ENCODE measurements at regions not wholly inside any gene's neighbourhood (a gene's known extent, or its start where the extent isn't known, plus 50 kb on each side); places are given as distances from the start of the nearest gene placed in this dataset.

DNA sequence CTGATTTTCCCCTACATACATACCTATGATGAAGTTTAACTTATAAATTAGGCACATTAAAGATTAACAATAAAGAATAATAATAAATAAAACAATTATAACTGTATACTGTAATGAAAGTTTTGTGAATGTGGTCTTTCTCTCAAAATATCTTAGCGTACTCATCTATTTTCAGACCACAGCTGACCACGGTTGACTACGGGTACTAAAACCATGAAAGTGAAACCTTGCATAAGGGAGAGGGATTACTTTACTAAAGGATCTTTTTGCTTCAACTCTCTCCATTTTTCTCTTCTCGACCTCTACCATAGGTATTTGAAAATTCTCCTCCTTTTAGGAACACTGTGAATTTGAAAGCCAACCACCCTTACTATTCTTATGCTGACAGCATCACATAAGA lies 475.5 kb downstream of the CETN3 start:
- in situ Hi-C loops (cut with HindIII; ENCODE audit: low pct_unique_long_range_greater_than_20kb, low sequenced_read_pairs): no loop called here
- DNase-seq (ENCODE audit: low read depth, low spot score): no peak

DNA sequence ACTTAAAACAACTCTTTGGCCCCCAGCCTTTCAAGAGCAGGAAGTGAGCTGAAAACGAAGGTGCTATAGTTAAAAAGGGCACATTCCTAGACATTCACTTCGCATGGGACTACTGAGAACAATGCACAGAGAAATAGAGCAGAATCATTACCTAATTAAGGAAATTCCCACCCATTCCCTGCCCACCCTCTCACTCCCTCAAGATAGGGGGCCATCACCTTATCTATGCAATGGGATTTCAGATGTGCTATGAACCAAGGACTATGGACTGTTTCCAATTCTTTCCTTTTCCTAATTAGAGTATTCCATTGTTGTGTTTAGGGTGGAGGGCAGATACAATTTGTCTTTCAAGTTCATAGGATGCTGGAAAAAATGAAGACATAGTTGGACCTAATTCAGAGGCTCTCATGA lies 476.8 kb downstream of the CETN3 start:
- DNase-seq (ENCODE audit: low read depth, low spot score): no peak
- in situ Hi-C loops (cut with HindIII; ENCODE audit: low pct_unique_long_range_greater_than_20kb, low sequenced_read_pairs): no loop called here

DNA sequence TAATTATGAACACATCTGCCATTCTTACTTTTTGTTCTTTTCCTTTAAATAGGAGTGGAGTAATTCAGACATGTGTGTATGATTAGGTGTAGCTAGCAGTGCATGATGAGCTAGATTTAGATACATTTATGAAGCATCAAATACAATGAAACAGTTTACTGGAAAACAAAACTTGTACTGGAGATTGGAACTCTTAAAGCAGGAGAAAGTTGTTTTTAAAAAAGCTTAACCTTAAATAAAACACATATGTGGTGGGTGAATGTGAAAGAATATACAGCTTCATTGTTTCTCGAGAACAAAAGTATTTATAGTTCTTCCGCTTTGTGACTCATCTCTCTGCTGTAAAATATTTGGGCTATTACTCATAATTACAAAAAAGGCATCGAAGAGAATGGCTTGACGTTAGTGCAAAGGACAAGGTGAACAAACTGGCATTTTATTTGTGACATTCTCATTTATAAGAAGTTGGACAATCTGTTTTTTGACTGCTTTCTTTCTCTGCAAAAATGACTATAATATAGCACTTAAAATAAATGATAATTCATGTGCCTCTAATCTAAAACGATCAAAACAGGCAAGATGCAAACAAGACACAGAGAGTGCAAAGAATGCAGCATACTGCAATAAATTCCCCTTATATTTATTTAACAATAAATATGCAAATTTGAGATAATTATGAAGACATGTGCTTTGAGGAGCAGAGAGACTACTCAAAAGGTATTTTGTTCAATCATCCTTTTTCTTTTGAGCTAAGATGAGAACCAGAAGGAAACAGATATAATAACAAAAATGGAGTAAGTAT lies 478.8 kb downstream of the CETN3 start:
- in situ Hi-C loops (cut with HindIII; ENCODE audit: low pct_unique_long_range_greater_than_20kb, low sequenced_read_pairs): no loop called here
- DNase-seq (ENCODE audit: low read depth, low spot score): peak; percentile 70

DNA sequence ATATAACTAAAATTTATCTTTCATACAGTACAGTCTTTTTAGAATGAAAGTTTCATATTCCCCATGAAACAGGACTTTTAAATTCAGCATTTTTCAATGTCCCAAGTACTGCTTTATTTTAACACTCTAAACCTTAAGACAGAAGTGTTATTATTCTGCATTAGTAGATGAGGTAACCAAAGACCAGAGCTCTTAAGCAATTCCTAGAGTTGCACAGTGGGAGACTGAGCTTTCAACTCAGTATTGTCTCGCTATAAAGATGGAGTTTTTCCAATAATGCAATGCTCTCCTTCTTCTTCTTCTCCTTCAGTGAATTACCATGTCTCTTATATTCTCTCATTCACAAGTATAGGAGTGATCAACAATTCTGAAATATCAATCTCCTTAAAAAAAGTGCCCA lies 479.7 kb downstream of the CETN3 start:
- in situ Hi-C loops (cut with HindIII; ENCODE audit: low pct_unique_long_range_greater_than_20kb, low sequenced_read_pairs): no loop called here
- DNase-seq (ENCODE audit: low read depth, low spot score): peak; percentile 26

DNA sequence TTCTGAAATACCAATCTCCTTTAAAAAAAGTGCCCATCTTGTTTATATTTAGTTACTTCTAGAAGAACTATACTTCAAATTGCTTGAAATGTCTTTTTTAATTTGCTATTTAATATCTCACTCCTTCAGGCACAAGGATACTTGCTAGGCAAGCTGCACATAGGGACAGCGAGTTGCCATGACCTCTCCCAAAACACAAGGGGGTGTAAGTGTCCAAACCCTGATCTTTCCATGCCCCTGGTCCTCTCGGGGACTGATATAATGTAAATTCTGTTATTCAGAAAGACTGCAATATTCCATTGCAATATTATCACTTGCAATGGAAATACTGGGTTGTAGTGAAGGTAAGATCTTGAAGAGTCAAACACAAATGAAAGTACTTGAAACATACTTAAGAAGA lies 480.4 kb downstream of the CETN3 start:
- peak; percentile 52 for DNase-seq (ENCODE audit: low read depth, low spot score)
- in situ Hi-C loops (cut with HindIII; ENCODE audit: low pct_unique_long_range_greater_than_20kb, low sequenced_read_pairs): no loop called here

DNA sequence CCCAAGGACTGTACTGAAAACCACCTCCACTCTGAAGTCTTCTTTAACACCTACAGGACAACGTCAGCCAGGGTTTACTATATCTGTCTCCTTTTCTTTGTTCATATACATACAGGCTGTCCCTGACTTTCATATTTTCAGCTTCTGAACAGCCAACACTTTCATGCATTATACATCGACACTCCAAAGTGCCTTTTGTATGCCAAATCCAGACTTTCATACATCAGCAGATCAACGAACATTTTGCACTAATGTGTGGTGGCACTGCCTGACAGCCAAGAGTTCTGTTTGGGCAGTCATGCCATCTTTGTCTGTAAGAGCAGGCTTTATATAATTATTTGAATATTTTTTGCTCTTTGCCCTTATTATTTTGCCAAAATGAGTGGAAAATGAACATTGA lies 487.4 kb downstream of the CETN3 start:
- in situ Hi-C loops (cut with HindIII; ENCODE audit: low pct_unique_long_range_greater_than_20kb, low sequenced_read_pairs): no loop called here
- DNase-seq (ENCODE audit: low read depth, low spot score): no peak

DNA sequence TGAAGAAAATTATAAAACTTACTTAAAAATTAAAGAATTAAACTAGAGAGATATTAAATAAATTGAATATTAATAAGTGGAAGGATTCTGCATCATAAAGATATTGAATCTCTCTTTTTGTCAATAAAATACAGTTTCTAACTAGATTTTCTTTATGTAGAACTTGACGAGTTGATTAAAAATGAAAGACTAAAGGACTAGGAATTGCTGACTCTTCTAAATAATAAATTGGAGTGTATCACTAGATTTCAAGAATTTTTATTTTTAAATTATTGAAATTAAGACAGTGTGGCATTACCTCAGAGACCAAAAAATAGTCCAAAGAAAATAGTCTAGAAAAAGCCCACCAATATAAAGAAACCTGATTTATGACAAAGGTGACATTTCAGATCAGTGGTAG lies 492.4 kb downstream of the CETN3 start:
- in situ Hi-C loops (cut with HindIII; ENCODE audit: low pct_unique_long_range_greater_than_20kb, low sequenced_read_pairs): no loop called here
- no peak for DNase-seq (ENCODE audit: low read depth, low spot score)

DNA sequence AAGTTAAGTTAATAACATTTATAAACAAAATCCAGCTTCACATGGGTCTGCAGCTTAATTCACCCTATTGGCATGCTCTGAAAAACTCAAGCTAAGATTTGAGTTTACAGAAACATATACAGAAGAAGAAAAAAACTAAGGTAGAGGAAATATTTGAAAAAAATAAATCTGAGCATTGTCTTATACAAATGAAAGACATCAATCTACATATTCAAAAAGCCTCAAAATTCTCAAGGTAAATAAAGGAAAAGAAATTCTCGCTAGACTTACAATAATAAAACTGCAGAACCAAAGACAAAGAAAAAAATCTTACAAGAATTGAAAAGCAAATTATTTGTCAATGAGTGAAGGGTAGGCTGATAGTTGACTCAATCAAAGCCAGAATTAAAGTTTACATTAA lies 493.4 kb downstream of the CETN3 start:
- in situ Hi-C loops (cut with HindIII; ENCODE audit: low pct_unique_long_range_greater_than_20kb, low sequenced_read_pairs): no loop called here
- no peak for DNase-seq (ENCODE audit: low read depth, low spot score)

DNA sequence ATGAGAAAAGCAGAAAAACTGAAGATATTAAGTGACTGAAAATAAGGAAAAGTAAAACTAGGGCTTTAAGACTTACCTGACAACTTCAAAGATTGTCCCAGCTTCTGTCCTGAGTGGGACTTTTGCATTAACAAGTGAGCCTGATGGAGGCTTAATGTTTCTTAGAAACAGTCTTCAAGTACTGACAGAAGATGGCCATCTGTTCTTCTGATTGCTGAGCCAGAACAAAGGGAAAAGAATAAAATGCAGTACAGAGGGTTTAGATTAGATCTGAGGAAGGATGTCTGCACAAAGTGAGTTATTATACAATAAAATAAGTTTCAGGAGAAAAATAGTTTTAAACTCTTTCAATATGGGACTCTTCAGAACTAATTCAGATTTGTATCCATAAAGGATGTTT lies 500.7 kb downstream of the CETN3 start:
- no peak for DNase-seq (ENCODE audit: low read depth, low spot score)
- in situ Hi-C loops (cut with HindIII; ENCODE audit: low pct_unique_long_range_greater_than_20kb, low sequenced_read_pairs): no loop called here

DNA sequence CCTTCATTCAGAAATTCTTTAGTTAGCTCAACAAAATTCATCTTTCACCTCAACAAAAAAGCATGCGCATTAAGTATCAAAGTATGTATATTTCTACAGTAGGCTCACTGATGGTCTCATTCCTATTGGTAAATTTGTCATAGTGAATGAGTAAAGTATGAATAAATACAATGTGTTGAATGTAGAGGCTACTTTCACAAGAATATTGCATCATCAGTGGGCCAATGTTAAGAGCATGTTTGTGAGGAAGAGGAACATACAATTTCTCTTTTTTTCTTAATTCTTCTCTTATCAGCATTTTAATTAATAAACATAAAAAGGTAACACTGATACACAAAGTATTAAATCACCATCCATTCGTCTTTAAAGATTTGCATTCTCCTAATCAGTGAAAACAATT lies 505.1 kb downstream of the CETN3 start:
- in situ Hi-C loops (cut with HindIII; ENCODE audit: low pct_unique_long_range_greater_than_20kb, low sequenced_read_pairs): no loop called here
- no peak for DNase-seq (ENCODE audit: low read depth, low spot score)

DNA sequence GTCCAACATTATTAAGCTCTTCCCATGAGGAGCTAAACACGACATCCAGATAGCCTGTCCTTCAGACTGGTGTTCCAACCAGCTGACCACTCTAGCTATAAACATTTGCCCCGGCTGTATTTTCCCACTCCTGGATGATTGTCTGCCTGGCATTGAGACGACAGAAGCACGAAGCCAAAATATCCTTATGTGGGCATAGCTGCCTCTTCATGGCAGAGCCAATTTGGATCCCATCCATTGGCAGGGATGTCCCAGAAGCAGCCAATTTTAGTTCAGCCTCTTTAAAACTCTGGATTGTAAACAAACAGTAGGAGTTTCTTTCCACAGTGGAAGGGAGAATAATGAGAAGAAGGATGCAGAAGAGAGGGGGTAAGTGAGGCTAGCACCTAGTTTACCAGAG lies 507.6 kb downstream of the CETN3 start:
- no peak for DNase-seq (ENCODE audit: low read depth, low spot score)
- in situ Hi-C loops (cut with HindIII; ENCODE audit: low pct_unique_long_range_greater_than_20kb, low sequenced_read_pairs): no loop called here

DNA sequence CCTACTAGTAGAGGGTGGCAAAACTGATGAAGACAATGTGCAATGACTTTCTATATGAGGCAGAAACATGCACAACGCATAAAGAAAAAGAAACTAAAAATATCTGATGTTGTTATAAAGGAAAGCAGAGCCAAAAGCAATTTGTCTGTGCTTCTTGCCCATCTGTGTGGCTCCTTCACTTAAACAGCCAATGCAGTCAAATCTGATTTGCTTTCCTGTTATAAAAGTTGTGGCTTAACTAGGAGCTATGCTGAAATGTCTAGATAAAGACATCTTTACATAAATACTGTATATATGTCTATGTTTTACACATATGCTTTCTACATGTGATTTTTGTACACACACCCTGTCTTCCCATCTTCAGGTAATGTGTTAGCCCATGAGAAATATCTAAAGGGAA lies 508.2 kb downstream of the CETN3 start:
- DNase-seq (ENCODE audit: low read depth, low spot score): no peak
- in situ Hi-C loops (cut with HindIII; ENCODE audit: low pct_unique_long_range_greater_than_20kb, low sequenced_read_pairs): no loop called here

DNA sequence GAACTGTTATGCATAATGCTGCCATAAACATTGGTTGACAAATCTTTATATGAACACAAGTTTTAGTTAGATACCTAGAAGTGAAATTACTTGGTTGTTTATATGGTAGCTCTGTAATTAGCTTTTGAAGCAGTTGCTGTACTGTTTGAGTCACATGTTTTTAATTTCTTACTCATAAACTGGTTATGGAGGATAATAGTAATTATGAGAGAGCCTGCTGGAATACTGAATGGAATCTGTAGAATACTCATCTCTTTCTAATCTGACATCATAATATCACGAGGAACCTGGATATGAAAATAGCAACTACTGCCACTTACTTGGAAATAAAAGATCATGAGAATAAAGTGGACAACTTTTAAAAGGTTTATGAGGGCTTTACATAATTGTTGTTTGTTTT lies 509.2 kb downstream of the CETN3 start:
- in situ Hi-C loops (cut with HindIII; ENCODE audit: low pct_unique_long_range_greater_than_20kb, low sequenced_read_pairs): no loop called here

DNA sequence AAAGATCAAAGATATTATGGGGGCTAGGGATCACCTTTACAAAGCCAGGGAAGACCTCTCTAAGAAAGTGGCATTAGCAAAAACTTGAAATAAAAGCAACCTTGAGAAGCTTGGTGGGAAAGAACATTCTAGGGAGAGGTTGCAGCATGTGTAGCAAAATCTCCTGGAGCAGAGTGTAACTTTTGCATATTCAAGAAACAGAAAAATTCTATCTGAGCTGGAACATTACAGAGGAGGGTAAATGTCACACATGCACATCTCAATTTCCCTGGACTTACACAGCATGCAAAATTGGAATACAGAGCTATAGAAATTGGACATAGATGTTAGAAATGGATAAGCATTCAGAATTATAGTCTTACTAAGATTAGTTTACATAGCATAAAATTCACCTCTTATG lies 510.0 kb downstream of the CETN3 start:
- DNase-seq (ENCODE audit: low read depth, low spot score): no peak
- in situ Hi-C loops (cut with HindIII; ENCODE audit: low pct_unique_long_range_greater_than_20kb, low sequenced_read_pairs): no loop called here

More for the DNA sequence above, 509.2 kb downstream of the CETN3 start:
- DNase-seq (ENCODE audit: low read depth, low spot score): no peak

DNA sequence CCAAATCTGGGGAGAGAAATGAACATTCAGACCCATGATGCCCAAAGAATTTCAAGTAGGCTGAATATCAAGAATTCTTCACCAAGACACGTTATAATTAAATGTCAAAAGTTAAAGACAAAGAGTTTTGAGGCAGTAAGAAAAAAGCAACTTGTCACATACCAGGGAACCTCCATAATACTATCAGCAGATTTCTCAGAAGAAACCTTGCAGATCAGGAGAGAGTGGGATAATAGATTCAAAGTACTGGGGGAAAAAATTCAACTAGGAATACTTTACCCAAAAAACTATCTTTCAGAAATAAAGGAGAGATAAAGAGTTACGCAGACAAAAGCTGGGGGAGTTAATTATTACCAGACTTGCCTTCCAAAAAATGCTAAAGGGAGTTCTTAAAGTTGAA lies 516.0 kb downstream of the CETN3 start:
- no peak for DNase-seq (ENCODE audit: low read depth, low spot score)
- in situ Hi-C loops (cut with HindIII; ENCODE audit: low pct_unique_long_range_greater_than_20kb, low sequenced_read_pairs): no loop called here

DNA sequence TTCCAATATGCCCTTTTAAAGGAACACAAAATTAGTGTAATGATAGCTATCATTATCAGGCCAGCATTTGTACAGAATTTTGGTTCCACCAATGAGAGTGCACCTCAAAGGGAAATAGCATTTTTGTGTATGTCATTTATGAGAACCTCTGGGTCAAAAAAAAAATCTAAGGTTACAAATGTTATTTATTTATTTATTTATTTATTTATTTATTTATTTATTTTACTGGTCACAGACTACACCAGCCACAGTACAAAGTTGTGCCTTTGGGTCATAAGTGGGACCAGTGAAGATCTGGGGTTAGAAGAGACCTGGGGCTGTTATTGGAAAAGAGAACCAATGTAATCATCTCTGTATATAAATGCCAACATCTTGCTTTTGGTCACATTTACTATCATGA lies 523.9 kb downstream of the CETN3 start:
- DNase-seq (ENCODE audit: low read depth, low spot score): no peak
- in situ Hi-C loops (cut with HindIII; ENCODE audit: low pct_unique_long_range_greater_than_20kb, low sequenced_read_pairs): no loop called here

DNA sequence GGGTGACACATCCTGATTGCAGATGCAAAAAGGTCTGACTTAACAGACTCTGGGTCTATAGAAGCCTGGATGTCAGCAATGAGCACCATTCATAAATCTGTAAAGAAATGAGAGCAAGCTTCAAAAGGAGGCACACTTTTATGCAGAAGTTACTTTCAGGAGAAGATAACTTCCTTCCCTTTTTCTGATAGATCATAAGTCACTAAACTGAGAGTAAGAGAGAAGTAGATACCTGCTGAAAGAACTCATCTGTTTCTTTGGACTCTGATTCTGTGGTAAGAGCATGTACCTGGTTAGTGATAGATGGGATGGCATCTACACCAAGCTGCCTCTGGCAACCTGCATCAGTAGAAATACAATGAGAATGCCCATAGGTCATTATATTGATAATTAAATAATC lies 525.6 kb downstream of the CETN3 start:
- no peak for DNase-seq (ENCODE audit: low read depth, low spot score)
- in situ Hi-C loops (cut with HindIII; ENCODE audit: low pct_unique_long_range_greater_than_20kb, low sequenced_read_pairs): no loop called here

DNA sequence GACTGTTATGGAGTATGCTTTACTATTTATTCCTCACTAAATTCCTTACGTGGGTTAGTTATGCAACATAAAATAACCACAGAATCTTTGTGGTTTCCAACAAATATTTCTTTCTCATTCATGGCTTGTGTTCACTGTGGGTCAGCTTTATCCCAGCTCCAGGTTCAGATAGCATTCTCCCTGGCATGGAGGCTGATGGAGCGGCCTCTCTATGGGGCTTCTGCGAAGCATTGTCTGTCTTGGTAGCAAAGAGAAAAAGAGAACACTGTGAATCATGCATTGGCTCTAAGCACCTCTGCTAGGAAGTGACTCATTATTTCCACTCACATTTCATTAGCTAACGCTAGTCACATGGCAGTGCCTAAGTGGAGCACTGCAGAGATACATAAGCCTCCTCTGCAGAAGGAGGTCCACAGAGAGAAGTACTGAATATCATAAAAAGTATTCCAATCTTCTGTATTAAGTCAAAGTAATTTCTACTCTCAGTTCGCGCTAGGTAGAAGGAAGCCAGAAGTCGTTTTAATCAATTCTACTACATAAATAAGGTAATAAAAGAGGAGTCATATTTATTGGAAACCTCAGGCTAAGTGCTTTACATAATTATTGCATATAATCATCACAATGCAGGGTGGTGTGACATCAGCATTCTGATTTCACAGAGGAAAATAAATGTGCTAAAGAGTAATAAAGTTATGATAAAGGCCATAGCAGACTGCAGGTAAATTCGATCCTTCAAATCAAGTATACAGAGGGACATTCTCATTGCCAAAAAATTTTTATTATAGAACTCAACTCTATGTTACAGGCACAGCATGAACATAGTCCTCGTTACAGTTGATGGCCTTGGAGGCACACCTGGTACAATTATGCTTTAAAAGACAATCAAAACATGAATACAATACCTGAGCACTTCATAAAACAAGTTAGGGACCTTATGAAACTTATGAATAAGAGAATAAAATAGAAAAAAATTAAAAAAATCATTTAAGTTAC lies 531.1 kb downstream of the CETN3 start:
- in situ Hi-C loops (cut with HindIII; ENCODE audit: low pct_unique_long_range_greater_than_20kb, low sequenced_read_pairs): no loop called here
- peak; percentile 33 for DNase-seq (ENCODE audit: low read depth, low spot score)

DNA sequence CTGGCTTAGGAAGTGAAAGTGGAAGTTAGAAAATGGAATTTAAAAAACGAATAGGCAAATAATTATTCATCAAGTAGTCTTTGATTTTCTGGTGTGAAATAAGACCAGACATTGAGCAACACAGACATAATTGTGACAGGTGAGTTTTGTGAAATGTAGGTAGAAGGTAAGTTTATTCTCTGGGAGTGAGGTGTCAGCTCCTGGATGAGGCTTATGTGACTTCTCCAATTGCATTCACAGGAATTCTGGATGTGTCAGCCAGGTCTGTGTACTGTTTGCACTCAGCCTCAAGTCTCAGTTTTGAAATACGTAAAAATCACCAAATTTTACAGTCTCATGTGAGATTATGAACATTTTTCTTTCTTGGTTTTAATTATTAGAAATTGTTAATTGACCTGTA lies 537.6 kb downstream of the CETN3 start:
- DNase-seq (ENCODE audit: low read depth, low spot score): no peak
- in situ Hi-C loops (cut with HindIII; ENCODE audit: low pct_unique_long_range_greater_than_20kb, low sequenced_read_pairs): no loop called here

Measured in SK-MEL-5 (cell line).